ENCODE measurements at regions not wholly inside any gene's neighbourhood (a gene's known extent, or its start where the extent isn't known, plus 50 kb on each side); places are given as distances from the start of the nearest gene placed in this dataset.
"Not testable (repeated sequence)": the region's sequence is repeated elsewhere in the genome, so short reads cannot be mapped to it uniquely, and the experiment has no call there.

- no peak overlapping the region for H3K4me3 Mint-ChIP-seq
- no peak overlapping the region for H3K27ac Mint-ChIP-seq
These were observed 109.9 kb downstream of the GLRX3 start for GRCh38 chr10:130246113-130246512.

GRCh38 chr10:130250127-130250526 lies 113.9 kb downstream of the GLRX3 start:
- Mint-ChIP-seq H3K4me1 (no peaks in the 10 kb centered on the region), H3K27ac (no peak overlapping the region), H3K27me3 (ENCODE audit: low read depth in 3 of 3) (peaks cover 0 to 10% (median 4%) of the 10 kb centered on the region in 3 donors), H3K4me3 (no peak overlapping the region), H3K36me3 (peaks cover 0 to 4% (median 0%) of the 10 kb centered on the region in 3 donors), H3K9me3 (peaks cover 0 to 2% (median 0%) of the 10 kb centered on the region in 6 donors)
- DNase-seq: no peak

More at GRCh38 chr10:130246113-130246512, 109.9 kb downstream of the GLRX3 start:
- peaks cover 0 to 9% (median 3%) of the 10 kb centered on the region in 6 donors for H3K9me3 Mint-ChIP-seq
- peaks cover 1 to 14% (median 8%) of the 10 kb centered on the region in 3 donors for H3K27me3 Mint-ChIP-seq (ENCODE audit: low read depth in 3 of 3)
- no peak for DNase-seq
- H3K4me1 Mint-ChIP-seq: peaks cover 16% of the 10 kb centered on the region in 2 donors
- peaks cover 0 to 4% (median under 1%) of the 10 kb centered on the region in 3 donors for H3K36me3 Mint-ChIP-seq

GRCh38 chr10:130251766-130252165 lies 115.6 kb downstream of the GLRX3 start:
- Mint-ChIP-seq H3K36me3 (no peaks in the 10 kb centered on the region), H3K27me3 (ENCODE audit: low read depth in 3 of 3) (peaks cover 0 to 8% (median 4%) of the 10 kb centered on the region in 3 donors), H3K4me3 (no peak overlapping the region), H3K27ac (no peak overlapping the region), H3K4me1 (no peaks in the 10 kb centered on the region), H3K9me3 (no peaks in the 10 kb centered on the region)
- no peak for DNase-seq

- no peaks in the 10 kb centered on the region for H3K36me3 Mint-ChIP-seq
- no peak for DNase-seq
- no peaks in the 10 kb centered on the region for H3K9me3 Mint-ChIP-seq
- no peak overlapping the region for H3K4me3 Mint-ChIP-seq
- H3K27me3 Mint-ChIP-seq (ENCODE audit: low read depth in 3 of 3): no peaks in the 10 kb centered on the region
- H3K4me1 Mint-ChIP-seq: no peaks in the 10 kb centered on the region
- no peak overlapping the region for H3K27ac Mint-ChIP-seq
These were observed 118.1 kb downstream of the GLRX3 start for GRCh38 chr10:130254243-130254642.

GRCh38 chr10:130254662-130255061 lies 118.5 kb downstream of the GLRX3 start:
- Mint-ChIP-seq H3K36me3 (no peaks in the 10 kb centered on the region), H3K27me3 (ENCODE audit: low read depth in 3 of 3) (no peaks in the 10 kb centered on the region), H3K4me3 (no peak overlapping the region), H3K4me1 (no peaks in the 10 kb centered on the region), H3K27ac (no peak overlapping the region), H3K9me3 (no peaks in the 10 kb centered on the region)
- DNase-seq: no peak

GRCh38 chr10:130255777-130256176 lies 119.6 kb downstream of the GLRX3 start:
- Mint-ChIP-seq H3K27ac (no peak overlapping the region), H3K4me1 (no peaks in the 10 kb centered on the region), H3K9me3 (no peaks in the 10 kb centered on the region), H3K4me3 (no peak overlapping the region), H3K27me3 (ENCODE audit: low read depth in 3 of 3) (no peaks in the 10 kb centered on the region), H3K36me3 (no peaks in the 10 kb centered on the region)
- no peak for DNase-seq

GRCh38 chr10:130257897-130258296 lies 121.7 kb downstream of the GLRX3 start:
- Mint-ChIP-seq H3K27me3 (ENCODE audit: low read depth in 3 of 3) (no peaks in the 10 kb centered on the region), H3K9me3 (peaks cover 0 to 5% (median 0%) of the 10 kb centered on the region in 6 donors), H3K4me3 (no peak overlapping the region), H3K4me1 (no peaks in the 10 kb centered on the region), H3K36me3 (peaks cover 0 to 3% (median 0%) of the 10 kb centered on the region in 3 donors), H3K27ac (no peak overlapping the region)
- DNase-seq: no peak

GRCh38 chr10:130259380-130259779 lies 123.2 kb downstream of the GLRX3 start:
- peaks cover 0 to 5% (median 0%) of the 10 kb centered on the region in 6 donors for H3K9me3 Mint-ChIP-seq
- no peak overlapping the region for H3K4me3 Mint-ChIP-seq

GRCh38 chr10:130261306-130261705 lies 125.1 kb downstream of the GLRX3 start:
- Mint-ChIP-seq H3K4me3 (no peak overlapping the region), H3K4me1 (no peaks in the 10 kb centered on the region), H3K27ac (no peak overlapping the region), H3K9me3 (peaks cover 0 to 5% (median 0%) of the 10 kb centered on the region in 6 donors), H3K36me3 (peaks cover 0 to 6% (median 0%) of the 10 kb centered on the region in 3 donors), H3K27me3 (ENCODE audit: low read depth in 3 of 3) (no peaks in the 10 kb centered on the region)
- no peak for DNase-seq

More at GRCh38 chr10:130259380-130259779, 123.2 kb downstream of the GLRX3 start:
- DNase-seq: no peak
- Mint-ChIP-seq H3K4me1 (no peaks in the 10 kb centered on the region), H3K27ac (no peak overlapping the region), H3K36me3 (peaks cover 0 to 6% (median 0%) of the 10 kb centered on the region in 3 donors), H3K27me3 (ENCODE audit: low read depth in 3 of 3) (no peaks in the 10 kb centered on the region)

- H3K36me3 Mint-ChIP-seq: peaks cover 0 to 6% (median 0%) of the 10 kb centered on the region in 3 donors
- H3K9me3 Mint-ChIP-seq: peaks cover 0 to 5% (median 0%) of the 10 kb centered on the region in 6 donors
- no peaks in the 10 kb centered on the region for H3K27me3 Mint-ChIP-seq (ENCODE audit: low read depth in 3 of 3)
- DNase-seq: no peak
- H3K4me3 Mint-ChIP-seq: no peak overlapping the region
- no peak overlapping the region for H3K27ac Mint-ChIP-seq
- H3K4me1 Mint-ChIP-seq: no peaks in the 10 kb centered on the region
These were observed 125.6 kb downstream of the GLRX3 start for GRCh38 chr10:130261766-130262165.

- H3K9me3 Mint-ChIP-seq: peaks cover 0 to 5% (median 0%) of the 10 kb centered on the region in 6 donors
- H3K4me1 Mint-ChIP-seq: no peaks in the 10 kb centered on the region
- H3K36me3 Mint-ChIP-seq: peaks cover 0 to 6% (median 0%) of the 10 kb centered on the region in 3 donors
- no peak for DNase-seq
- no peak overlapping the region for H3K4me3 Mint-ChIP-seq
- H3K27ac Mint-ChIP-seq: no peak overlapping the region
- H3K27me3 Mint-ChIP-seq (ENCODE audit: low read depth in 3 of 3): no peaks in the 10 kb centered on the region
These were observed 127.1 kb downstream of the GLRX3 start for GRCh38 chr10:130263289-130263688.

- H3K36me3 Mint-ChIP-seq: peaks cover 0 to 6% (median 0%) of the 10 kb centered on the region in 3 donors
- H3K4me1 Mint-ChIP-seq: no peaks in the 10 kb centered on the region
- H3K27me3 Mint-ChIP-seq (ENCODE audit: low read depth in 3 of 3): no peaks in the 10 kb centered on the region
- H3K4me3 Mint-ChIP-seq: no peak overlapping the region
- no peak overlapping the region for H3K27ac Mint-ChIP-seq
- DNase-seq: no peak
- peaks cover 0 to 5% (median 0%) of the 10 kb centered on the region in 6 donors for H3K9me3 Mint-ChIP-seq
These were observed 129.4 kb downstream of the GLRX3 start for GRCh38 chr10:130265542-130265941.

GRCh38 chr10:130282492-130283218 lies 146.5 kb downstream of the GLRX3 start:
- Mint-ChIP-seq H3K27me3 (ENCODE audit: low read depth in 3 of 3) (peaks cover 3 to 14% (median 6%) of the 10 kb centered on the region in 3 donors), H3K4me1 (no peaks in the 10 kb centered on the region), H3K9me3 (peaks cover 29 to 88% (median 77%) of the 10 kb centered on the region in 6 donors), H3K27ac (no peak overlapping the region), H3K4me3 (no peak overlapping the region), H3K36me3 (peaks cover 7 to 30% (median 16%) of the 10 kb centered on the region in 3 donors)
- DNase-seq: no peak

- Mint-ChIP-seq H3K4me1 (no peaks in the 10 kb centered on the region), H3K4me3 (no peak overlapping the region), H3K27ac (no peak overlapping the region), H3K36me3 (peaks cover 7 to 30% (median 16%) of the 10 kb centered on the region in 3 donors), H3K9me3 (peaks cover 24 to 92% (median 79%) of the 10 kb centered on the region in 6 donors), H3K27me3 (ENCODE audit: low read depth in 3 of 3) (peaks cover 3 to 15% (median 10%) of the 10 kb centered on the region in 3 donors)
- no peak for DNase-seq
These were observed 147.0 kb downstream of the GLRX3 start for GRCh38 chr10:130283219-130283545.

GRCh38 chr10:130295761-130296160 lies 159.6 kb downstream of the GLRX3 start:
- not testable (repeated sequence) for H3K27me3 Mint-ChIP-seq (ENCODE audit: low read depth in 3 of 3); H3K36me3 Mint-ChIP-seq; DNase-seq; H3K4me3 Mint-ChIP-seq; H3K27ac Mint-ChIP-seq; H3K4me1 Mint-ChIP-seq
- peaks cover 36 to 74% (median 53%) of the 10 kb centered on the region in 6 donors for H3K9me3 Mint-ChIP-seq
